Upper lobe of left lung (tissue), 4 donors: ENCODE measurements at regions not wholly inside any gene's neighbourhood (a gene's known extent, or its start where the extent isn't known, plus 50 kb on each side); places are given as distances from the start of the nearest gene placed in this dataset.

Experiments
- CTCF ChIP-seq, 6 experiments: fragments of 450-650 bp in 4 of 6; fragments of 200-600 bp in 2 of 6; sonication (generic) in 2 of 6; IDR thresholded peaks; one replicate each; pipeline ENCODE4 v1.5.1; 2016 to 2019; ENCODE audit warnings: antibody characterized with exemption in 6 of 6
- EP300 ChIP-seq, 4 donors: sonication (generic); formaldehyde crosslinking; IDR thresholded peaks; one replicate each; pipeline ENCODE4 v1.5.1; 2017; ENCODE audit warnings: antibody characterized with exemption in 4 of 4, control low read depth in 2 of 4
- POLR2A ChIP-seq, 4 donors: fragments of 450-650 bp; IDR thresholded peaks; one replicate each; pipeline ENCODE4 v1.5.1; 2016 to 2017; ENCODE audit warnings: antibody characterized with exemption in 4 of 4, mild to moderate bottlenecking in 2 of 4
- POLR2AphosphoS5 ChIP-seq, 2 donors: sonication (generic); formaldehyde crosslinking; IDR thresholded peaks; one replicate each; pipeline ENCODE4 v1.5.1; 2017; ENCODE audit warnings: antibody characterized with exemption in 2 of 2

GRCh38 chr5:143550986-143551630 lies 147.6 kb upstream of the NR3C1 start:
- TF ChIP-seq POLR2A (IDR thresholded peaks at IDR 0.05) (no peak), CTCF (IDR thresholded peaks at IDR 0.05) (no peak), POLR2AphosphoS5 (IDR thresholded peaks at IDR 0.05) (no peak), EP300 (IDR thresholded peaks at IDR 0.05) (no peak)
